IPS-15b (cell line): ENCODE measurements at regions not wholly inside any gene's neighbourhood (a gene's known extent, or its start where the extent isn't known, plus 50 kb on each side); places are given as distances from the start of the nearest gene placed in this dataset.
"Not testable (repeated sequence)": the region's sequence is repeated elsewhere in the genome, so short reads cannot be mapped to it uniquely, and the experiment has no call there.

Experiments
- H3K27me3 ChIP-seq: one replicate; pipeline ENCODE4 v1.6.1; 2013; ENCODE audit warnings: low read length; ENCODE audit not compliant: control insufficient read depth, insufficient read depth
- H3K36me3 ChIP-seq: one replicate; pipeline ENCODE4 v1.6.1; 2013; ENCODE audit warnings: low read length; ENCODE audit not compliant: control insufficient read depth, insufficient read depth
- H3K4me1 ChIP-seq: one replicate; pipeline ENCODE4 v1.6.1; 2013; ENCODE audit warnings: mild to moderate bottlenecking, low read length; ENCODE audit not compliant: control insufficient read depth, insufficient read depth
- H3K4me3 ChIP-seq: one replicate; pipeline ENCODE4 v1.5.1; 2013; ENCODE audit warnings: low read depth, low read length
- H3K9ac ChIP-seq: one replicate; pipeline ENCODE4 v1.6.1; 2013; ENCODE audit warnings: low read depth, mild to moderate bottlenecking, low read length
- H3K9me3 ChIP-seq: one replicate; pipeline ENCODE4 v1.6.1; 2013; ENCODE audit warnings: mild to moderate bottlenecking, low read length; ENCODE audit not compliant: control insufficient read depth, insufficient read depth

DNA sequence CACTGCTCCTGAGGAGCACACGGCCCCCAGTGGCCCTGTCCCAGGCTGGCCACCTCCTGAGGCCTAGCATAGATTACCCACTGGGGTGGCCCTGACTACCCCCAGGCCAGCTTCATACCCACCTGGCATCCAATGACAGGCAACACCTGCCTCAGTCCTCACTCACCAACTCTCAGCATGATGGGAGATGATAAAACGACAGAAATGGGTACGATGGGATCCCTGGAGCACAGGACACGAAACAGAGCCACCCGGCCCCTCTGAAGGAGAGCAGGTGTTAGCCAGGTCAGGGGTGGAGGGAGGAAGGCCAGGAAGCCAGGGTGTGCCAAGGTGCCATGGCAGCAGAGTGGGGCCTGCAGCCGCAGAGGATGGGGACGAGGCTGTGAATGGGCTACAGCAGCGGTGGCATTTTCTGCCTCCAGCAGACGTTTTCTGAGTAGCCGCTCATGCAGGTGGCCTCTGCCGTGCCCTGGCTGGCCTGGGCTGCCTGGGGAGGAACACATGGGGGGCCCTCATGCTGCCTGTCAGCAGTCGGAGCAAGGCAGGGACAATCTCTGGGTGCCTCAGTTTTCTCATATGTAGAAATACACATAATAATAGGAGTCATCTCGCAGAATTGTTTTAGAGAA, 50.2 kb upstream of the FGF3 start:
- Histone ChIP-seq H3K4me3 (no peak overlapping the region), H3K9ac (no peak overlapping the region), H3K4me1 (peaks cover 2% of the 10 kb centered on the region), H3K27me3 (no peaks in the 10 kb centered on the region), H3K9me3 (no peaks in the 10 kb centered on the region), H3K36me3 (no peaks in the 10 kb centered on the region)

DNA sequence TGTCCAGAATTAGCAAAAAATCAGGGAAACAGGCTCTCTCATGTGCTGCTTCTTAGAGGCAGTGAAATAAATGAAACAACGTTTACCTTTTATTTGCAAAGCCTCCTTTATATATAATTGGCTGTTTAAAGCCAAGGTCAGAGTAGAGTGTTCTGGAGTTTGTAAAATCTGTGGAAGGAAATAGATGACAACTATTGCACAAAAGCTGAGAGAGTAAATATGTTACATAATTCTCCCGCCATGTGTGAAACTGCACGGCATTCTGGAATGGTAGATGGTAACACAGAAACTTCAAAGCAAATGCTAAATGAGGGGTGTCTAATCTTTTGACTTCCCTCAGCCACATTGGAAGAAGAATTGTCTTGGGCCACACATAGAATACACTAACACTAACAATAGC, 51.5 kb upstream of the FGF3 start:
- H3K4me1 ChIP-seq = peaks cover 2% of the 10 kb centered on the region
- no peak overlapping the region for H3K9ac ChIP-seq
- H3K9me3 ChIP-seq = no peaks in the 10 kb centered on the region
- no peaks in the 10 kb centered on the region for H3K27me3 ChIP-seq
- H3K4me3 ChIP-seq = no peak overlapping the region
- no peaks in the 10 kb centered on the region for H3K36me3 ChIP-seq

DNA sequence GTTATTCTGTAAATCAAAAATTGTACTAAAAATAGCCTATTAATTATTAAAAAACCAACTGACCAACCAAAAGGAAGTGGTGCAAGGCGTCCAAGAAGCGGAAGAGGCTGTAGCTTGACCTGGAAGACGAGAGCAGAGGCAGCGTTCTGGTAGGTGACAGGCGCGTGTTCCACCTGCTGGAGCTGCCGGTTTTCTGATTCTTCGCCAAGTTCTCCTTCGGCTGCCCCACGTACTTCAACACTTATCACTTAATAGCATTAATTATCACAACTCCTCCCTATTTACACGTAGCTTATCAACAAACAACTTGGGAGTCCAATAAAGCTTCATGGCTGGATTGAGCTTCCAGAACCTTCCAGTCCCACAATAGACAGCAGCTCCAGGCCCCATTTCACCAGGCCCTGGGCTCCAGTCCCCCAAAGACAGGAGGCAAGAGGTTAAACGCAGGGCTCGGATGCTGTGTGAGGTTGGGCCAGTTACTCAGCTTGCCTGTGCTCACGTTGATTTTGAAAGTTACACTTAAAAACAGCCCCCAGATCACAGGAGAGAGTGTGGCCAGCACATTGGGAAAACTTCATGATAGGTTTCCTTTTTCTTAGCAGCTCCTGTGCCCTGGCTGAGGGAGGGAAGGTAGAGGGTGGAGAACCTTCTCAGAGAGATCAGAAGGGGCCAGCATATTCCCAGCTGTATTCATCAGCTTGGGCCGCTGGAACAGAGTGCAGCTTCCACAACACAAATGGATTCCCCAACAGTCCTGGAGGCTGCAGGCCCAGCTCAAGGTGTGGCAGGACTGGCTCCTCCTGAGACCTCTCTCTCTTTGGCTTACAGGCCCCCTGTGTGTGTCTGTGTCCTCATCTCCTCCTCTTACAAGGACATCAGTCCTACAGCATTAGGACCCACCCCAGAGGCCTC, 54.2 kb upstream of the FGF3 start:
- H3K27me3 ChIP-seq = no peaks in the 10 kb centered on the region
- no peaks in the 10 kb centered on the region for H3K36me3 ChIP-seq
- no peaks in the 10 kb centered on the region for H3K4me1 ChIP-seq
- no peak overlapping the region for H3K9ac ChIP-seq
- no peak overlapping the region for H3K4me3 ChIP-seq
- H3K9me3 ChIP-seq = no peaks in the 10 kb centered on the region

DNA sequence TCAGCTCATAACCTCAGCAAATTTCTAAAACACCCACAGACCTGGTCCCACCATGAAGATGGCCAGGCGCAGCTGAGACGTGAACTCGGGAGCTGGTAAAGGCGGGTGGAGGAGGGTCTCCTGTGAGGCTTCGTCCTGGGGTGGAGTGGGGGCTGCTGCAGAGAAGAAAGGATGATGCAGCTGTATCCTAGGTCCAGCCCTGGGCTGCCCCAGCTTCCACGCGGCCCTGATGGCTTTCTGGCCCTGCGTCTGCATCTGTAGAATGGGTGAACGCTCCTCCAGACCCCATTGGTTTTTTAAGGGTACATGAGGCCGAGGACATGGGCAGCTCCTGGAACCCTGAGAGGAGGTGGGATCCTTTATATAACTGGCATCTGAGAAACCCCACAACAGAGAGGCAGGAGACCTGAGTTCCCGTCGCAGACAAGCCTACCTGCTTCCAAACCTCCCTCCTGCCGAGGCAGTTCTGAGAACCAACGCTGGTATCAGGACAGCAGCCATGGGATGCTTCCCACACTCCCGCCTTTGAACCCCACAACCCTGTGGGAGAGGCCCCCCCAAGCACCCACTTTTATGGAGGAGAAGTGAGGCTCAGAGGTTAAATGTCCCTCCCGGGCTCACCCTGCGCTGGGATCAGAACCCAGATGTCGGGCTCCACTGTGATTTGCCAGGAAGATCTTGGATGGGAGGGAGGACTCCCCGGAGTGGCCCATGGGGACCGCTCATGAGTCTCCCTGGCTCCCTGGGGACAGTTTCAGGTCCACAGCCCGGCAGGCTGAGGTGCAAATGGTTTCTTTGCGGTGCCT, 55.2 kb upstream of the FGF3 start:
- Histone ChIP-seq H3K4me1 (no peaks in the 10 kb centered on the region), H3K9me3 (no peaks in the 10 kb centered on the region), H3K9ac (no peak overlapping the region), H3K27me3 (no peaks in the 10 kb centered on the region), H3K4me3 (no peak overlapping the region), H3K36me3 (no peaks in the 10 kb centered on the region)

DNA sequence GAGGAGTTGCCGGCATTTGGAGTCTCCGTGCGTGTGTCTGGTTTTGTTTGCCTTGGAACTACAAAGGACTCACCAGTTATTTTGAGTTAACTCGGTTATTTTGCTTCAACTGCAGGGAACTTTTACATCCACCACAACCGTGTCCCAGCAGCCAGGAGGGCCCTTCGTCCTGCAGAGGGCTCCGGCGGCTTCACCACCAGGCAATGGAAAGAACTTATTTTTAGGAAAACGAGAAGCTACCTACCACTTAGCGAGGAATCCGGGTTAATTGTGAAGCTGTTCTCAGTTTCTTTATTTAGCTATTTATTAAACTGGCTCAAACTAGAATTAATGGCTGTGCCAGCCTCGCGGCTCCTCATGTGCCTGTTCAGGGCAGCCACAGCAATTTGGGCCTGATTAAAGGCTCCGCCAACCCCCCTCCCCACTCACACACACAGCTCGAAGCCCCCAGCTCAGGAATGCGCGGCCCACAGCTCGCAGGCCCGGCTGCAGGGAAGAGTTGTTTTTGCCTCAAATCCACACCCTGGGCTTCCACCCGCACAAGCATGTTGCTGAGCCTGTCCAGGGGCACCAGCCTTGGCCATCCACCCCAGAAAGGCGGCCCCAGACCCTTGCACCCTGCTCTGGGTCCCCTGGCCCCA, 55.9 kb upstream of the FGF3 start:
- Histone ChIP-seq H3K27me3 (no peaks in the 10 kb centered on the region), H3K36me3 (no peaks in the 10 kb centered on the region), H3K9me3 (no peaks in the 10 kb centered on the region), H3K4me3 (no peak overlapping the region), H3K4me1 (no peaks in the 10 kb centered on the region), H3K9ac (no peak overlapping the region)

DNA sequence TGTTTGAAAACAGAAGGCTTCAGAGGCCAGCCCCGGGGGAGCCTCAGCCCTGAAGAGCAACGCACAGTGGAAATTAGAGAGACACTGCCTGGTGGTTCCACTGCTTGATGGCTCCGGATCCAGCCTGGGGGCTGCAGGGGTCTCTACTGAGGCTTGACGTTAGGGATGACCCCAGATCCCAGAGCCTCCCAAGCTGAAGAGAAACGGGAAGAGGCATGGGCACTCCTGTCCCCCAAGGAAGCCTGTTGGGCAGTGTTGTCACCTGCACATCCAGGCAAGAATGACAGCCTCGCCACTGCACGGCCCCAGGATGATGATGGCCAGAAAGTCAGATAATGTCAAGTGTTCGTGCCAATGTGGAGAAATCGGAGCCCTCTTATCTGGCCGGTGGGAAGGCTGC, 56.8 kb upstream of the FGF3 start:
- Histone ChIP-seq H3K9ac (no peak overlapping the region), H3K4me3 (no peak overlapping the region), H3K36me3 (no peaks in the 10 kb centered on the region), H3K27me3 (no peaks in the 10 kb centered on the region), H3K4me1 (no peaks in the 10 kb centered on the region), H3K9me3 (no peaks in the 10 kb centered on the region)

DNA sequence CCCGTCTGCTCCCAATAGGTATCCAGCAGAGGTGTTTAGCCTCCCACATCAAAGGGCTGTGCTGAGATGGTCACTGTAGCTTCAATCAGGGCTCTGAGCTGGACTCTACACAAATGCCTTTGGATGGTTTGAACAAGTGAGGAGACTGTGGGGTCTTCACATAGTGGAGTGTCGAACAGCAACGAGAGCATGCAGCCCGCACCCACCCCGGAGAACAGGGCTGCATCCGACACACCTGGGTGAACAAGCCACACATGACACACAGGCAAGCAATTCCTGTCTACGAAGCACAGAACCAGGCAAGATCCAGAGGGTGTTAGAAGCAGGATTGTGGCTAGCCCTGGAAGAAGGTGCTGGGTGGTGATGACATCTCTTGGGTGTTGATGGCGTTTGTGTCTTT, 58.0 kb upstream of the FGF3 start:
- H3K9me3 ChIP-seq = no peaks in the 10 kb centered on the region
- H3K4me1 ChIP-seq = no peaks in the 10 kb centered on the region
- no peaks in the 10 kb centered on the region for H3K36me3 ChIP-seq
- no peaks in the 10 kb centered on the region for H3K27me3 ChIP-seq
- no peak overlapping the region for H3K4me3 ChIP-seq
- H3K9ac ChIP-seq = no peak overlapping the region

DNA sequence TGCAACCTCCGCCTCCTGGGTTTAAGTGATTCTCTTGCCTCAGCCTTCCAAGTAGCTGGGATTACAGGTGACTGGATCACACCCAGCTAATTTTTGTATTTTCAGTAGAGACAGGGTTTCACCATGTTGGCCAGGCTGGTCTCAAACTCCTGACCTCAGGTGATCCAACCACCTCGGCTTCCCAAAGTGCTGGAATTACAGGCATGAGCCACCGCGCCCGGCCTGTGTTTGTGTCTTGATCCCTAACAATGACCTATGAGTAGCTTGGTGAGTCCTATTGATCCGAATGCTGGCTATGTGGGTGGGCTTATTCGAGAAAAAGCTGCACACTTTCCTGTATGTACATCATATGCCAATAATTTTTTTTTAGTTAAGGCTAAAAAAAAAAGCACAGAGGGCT, 58.5 kb upstream of the FGF3 start:
- not testable (repeated sequence) for H3K9me3 ChIP-seq, H3K36me3 ChIP-seq, H3K27me3 ChIP-seq, H3K4me1 ChIP-seq, H3K9ac ChIP-seq, H3K4me3 ChIP-seq

DNA sequence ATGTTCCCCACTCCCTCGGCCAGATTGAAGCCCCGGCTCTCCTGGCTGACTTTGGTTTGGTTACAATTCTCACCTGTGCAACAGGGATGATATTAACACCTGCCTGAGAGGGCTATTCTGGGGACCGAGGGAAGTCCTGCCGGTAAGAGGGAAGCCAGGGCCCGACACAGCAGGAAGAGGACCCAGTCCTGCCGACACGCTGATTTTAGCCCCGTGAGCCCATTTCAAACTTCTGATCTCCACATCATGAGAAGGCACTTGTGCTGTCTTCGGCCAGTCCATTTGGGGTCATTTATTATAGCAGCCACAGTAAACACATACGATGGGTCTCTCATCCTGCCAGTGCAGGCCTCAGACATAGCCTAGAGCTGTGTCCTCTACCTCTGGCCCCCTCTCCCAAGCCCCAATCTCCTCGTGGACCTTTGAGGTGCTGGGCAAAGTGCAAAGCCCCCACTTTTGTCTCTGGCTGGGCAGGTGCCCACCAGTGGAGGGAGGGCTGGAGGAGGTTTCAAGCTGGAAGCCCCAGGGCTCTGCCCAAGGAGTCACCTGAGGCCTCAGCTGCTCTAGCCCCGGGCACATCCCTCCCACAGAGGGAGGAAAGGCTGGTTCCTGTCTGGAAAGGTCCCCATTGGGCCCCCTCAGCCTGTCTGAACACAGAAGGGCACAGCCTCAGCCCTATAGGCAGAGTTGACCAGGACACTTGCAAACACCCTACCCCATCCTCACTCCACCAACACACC, 59.1 kb upstream of the FGF3 start:
- H3K9ac ChIP-seq = no peak overlapping the region
- H3K9me3 ChIP-seq = no peaks in the 10 kb centered on the region
- H3K4me3 ChIP-seq = no peak overlapping the region
- no peaks in the 10 kb centered on the region for H3K36me3 ChIP-seq
- H3K4me1 ChIP-seq = no peaks in the 10 kb centered on the region
- H3K27me3 ChIP-seq = no peaks in the 10 kb centered on the region

DNA sequence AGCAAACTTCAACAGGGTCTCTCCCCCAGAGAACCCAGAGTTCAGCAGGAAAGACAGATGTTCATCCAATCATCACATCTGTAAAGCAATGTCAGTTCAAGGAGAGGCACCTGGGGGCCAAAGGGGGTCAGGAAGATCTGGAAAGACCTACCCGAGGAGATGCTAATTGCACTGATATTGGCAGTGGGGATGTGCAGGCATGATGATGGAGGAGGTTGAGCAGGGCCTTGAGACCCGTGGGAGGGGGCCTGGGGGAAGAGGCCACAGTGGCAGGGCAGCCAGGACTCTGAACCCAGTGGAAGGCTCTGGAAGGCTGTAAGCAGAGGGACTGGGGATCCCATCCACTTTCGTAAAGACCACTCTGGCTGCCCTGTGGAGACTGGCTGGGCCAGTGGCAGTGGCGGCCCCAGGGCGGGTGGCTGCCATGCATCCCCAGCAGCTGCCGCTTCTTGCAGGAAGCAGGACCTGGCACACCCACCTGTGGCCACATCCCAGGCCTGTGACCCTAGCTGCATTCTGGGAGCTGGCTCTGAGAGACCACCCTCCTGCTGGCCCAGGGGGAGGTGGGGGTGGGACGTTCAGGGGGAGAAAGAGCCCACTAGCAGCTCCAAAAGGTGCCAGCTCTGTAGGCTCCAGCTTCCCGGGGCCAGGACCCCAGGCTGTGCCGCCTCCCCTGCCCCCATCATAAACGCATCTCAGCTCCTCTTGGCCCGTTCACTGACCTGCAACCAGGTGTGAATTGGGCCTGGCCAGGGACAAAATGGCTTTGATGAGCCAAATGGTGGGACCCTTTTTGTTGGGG, 59.9 kb upstream of the FGF3 start:
- Histone ChIP-seq H3K9me3 (no peaks in the 10 kb centered on the region), H3K4me1 (no peaks in the 10 kb centered on the region), H3K9ac (no peak overlapping the region), H3K27me3 (no peaks in the 10 kb centered on the region), H3K36me3 (no peaks in the 10 kb centered on the region), H3K4me3 (no peak overlapping the region)
